Activated naive CD4-positive, alpha-beta T cell treated with anti-CD3 and anti-CD28 coated beads for 36 hours (primary cell): ENCODE measurements at regions not wholly inside any gene's neighbourhood (a gene's known extent, or its start where the extent isn't known, plus 50 kb on each side); places are given as distances from the start of the nearest gene placed in this dataset.

Experiments used
- CTCF ChIA-PET: fragments of 350-600 bp; sonication (Branson Sonifier 250); formaldehyde crosslinking; loops from one replicate; lab custom pipeline; 2021; ENCODE audit warnings: antibody characterized with exemption; lab: Charles Lee
- DNase-seq: peaks from one replicate; pipeline ENCODE4 v3.0.0-alpha.2; 2020
- H3K27ac Mint-ChIP-seq: one replicate; pipeline ENCODE4 v1.8.0; 2021; ENCODE audit warnings: mild to moderate bottlenecking, mixed read lengths
- H3K27me3 Mint-ChIP-seq: one replicate; pipeline ENCODE4 v1.8.0; 2021; ENCODE audit warnings: low read depth, mixed read lengths
- H3K36me3 Mint-ChIP-seq: one replicate; pipeline ENCODE4 v1.8.0; 2021; ENCODE audit warnings: low read depth, mixed read lengths
- H3K4me1 Mint-ChIP-seq: one replicate; pipeline ENCODE4 v1.8.0; 2021; ENCODE audit warnings: low read depth, mixed read lengths
- H3K4me3 Mint-ChIP-seq: one replicate; pipeline ENCODE4 v1.8.0; 2021; ENCODE audit warnings: mild to moderate bottlenecking, moderate library complexity, mixed read lengths
- H3K9me3 Mint-ChIP-seq: one replicate; pipeline ENCODE4 v1.8.0; 2021; ENCODE audit warnings: mixed read lengths
- intact Hi-C: fragments of 100-400 bp; cut with micrococcal nuclease; formaldehyde crosslinking; loops from one replicate; pipeline ENCODE4 v1.15.1; 2023

DNA sequence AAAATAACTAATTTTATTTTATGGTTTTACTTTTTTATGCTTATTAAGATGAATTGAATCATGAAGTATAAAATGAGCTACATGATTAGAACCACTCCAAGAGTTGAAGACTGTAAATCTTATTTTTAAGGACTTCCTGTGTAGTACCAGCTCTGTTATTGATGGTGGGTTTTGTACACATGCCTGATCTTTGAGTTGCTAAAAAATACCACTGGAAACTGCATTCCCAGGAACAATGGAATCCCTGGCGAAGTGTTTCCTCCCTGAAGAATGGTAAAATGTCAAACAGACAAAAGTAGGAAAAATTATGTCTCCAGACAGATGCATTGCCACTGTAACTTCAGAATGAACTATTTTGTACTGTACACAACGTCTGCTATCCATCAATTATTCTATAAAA is 935.4 kb upstream of the TENM3 start:
- Mint-ChIP-seq H3K36me3 (no peaks in the 10 kb centered on the region), H3K27ac (no peak overlapping the region), H3K9me3 (peaks cover 2% of the 10 kb centered on the region), H3K27me3 (no peaks in the 10 kb centered on the region), H3K4me1 (no peaks in the 10 kb centered on the region), H3K4me3 (no peak overlapping the region)
- CTCF ChIA-PET, result no interaction called here
- intact Hi-C loops, result loop anchor here (10.0 kb wide), 1 partner anchor 1617 kb away; no protein-coding TSS in a partner anchor
- no peak for DNase-seq

DNA sequence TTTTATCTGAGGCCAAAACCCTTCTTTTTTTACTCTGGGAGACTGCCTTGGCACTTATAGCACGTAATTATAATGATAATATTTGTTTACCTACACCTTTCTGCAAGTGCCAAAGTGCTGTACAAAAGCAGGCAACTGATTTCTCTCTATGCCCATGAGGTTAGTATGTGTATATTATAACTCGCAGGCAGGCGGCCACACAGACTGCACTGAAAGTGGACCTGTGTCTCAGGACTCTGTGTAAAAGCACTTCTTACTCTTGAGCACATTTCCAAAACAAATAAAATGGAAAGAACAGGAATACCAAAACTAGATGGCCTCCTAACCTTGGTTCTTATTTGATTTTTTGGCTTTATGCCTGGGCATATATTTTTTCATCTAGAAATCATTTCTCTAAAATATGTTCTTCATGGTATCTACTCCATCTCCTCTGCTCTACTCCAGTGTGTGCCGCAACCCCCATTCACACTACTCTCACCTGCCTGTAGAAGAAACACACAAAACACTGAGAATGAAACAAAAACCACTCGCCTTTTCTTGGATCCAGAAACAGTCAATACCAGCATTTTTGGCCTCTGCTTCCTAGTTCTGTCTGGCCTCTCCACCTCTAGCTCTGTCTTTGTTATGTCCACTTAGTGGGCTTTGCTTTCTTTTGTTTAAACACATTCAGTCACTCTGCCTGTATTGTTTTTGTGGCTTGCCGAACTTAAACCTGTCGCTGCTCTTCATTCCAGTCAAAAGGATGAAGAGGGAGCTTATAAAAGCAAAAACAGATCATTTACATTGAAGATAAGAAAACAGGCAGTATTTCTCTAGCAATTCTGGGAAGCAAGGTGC is 934.5 kb upstream of the TENM3 start:
- Mint-ChIP-seq H3K9me3 (peaks cover 2% of the 10 kb centered on the region), H3K36me3 (no peaks in the 10 kb centered on the region), H3K4me1 (no peaks in the 10 kb centered on the region), H3K27ac (no peak overlapping the region), H3K4me3 (no peak overlapping the region), H3K27me3 (no peaks in the 10 kb centered on the region)
- intact Hi-C loops, result loop anchor here (10.0 kb wide), 1 partner anchor 1616 kb away; no protein-coding TSS in a partner anchor
- CTCF ChIA-PET, result interaction anchor here (0.6 kb wide), 1 partner anchor 56 kb away, joined by 4 read pairs; no protein-coding TSS in a partner anchor
- no peak for DNase-seq

DNA sequence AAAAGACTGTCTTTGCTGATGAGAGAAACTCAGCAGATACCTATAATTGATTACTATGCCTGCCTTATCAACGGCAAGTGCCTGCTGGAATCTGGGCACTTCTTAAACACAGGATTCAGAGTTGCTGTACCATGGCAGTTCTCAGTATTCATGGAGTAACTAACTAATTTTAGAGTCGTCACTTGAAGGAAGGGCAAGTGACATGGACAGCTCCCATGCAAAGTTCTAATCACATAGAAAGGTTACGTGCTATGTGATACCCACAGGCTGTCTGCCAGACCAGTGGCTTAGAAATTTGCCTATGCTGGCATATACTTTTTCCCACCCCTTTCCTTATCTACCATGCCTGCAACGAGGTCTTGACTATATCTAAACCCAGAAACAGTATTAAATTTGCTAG is 931.1 kb upstream of the TENM3 start:
- CTCF ChIA-PET, result interaction anchor here (0.7 kb wide), 1 partner anchor 1277 kb away, joined by 3 read pairs; no protein-coding TSS in a partner anchor
- Mint-ChIP-seq H3K4me3 (no peak overlapping the region), H3K36me3 (no peaks in the 10 kb centered on the region), H3K9me3 (peaks cover 2% of the 10 kb centered on the region), H3K27me3 (no peaks in the 10 kb centered on the region), H3K27ac (no peak overlapping the region), H3K4me1 (no peaks in the 10 kb centered on the region)
- intact Hi-C loops, result no loop called here
- DNase-seq, result no peak

DNA sequence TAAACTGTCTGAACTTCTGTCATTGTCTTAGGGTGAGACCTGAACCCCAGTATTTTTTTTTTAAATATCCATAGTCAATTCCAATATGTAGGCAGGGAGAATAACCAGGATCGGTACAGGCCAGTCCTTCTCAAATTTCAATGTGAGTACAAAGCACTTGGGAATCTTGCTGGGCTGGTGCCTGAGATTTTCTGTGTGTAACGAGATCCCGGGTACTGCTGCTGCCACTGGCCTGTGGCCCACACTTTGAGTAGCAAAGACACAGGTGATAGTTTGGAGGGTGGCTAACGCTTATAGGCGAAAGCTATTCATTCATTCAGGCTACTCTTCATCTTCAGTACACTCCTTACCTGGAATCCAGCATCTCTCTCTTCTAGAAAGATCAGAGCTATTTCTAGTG is 923.6 kb upstream of the TENM3 start:
- Mint-ChIP-seq H3K27ac (no peak overlapping the region), H3K36me3 (no peaks in the 10 kb centered on the region), H3K9me3 (no peaks in the 10 kb centered on the region), H3K4me1 (no peaks in the 10 kb centered on the region), H3K4me3 (no peak overlapping the region), H3K27me3 (no peaks in the 10 kb centered on the region)
- DNase-seq, result no peak
- CTCF ChIA-PET, result no interaction called here
- intact Hi-C loops, result no loop called here

DNA sequence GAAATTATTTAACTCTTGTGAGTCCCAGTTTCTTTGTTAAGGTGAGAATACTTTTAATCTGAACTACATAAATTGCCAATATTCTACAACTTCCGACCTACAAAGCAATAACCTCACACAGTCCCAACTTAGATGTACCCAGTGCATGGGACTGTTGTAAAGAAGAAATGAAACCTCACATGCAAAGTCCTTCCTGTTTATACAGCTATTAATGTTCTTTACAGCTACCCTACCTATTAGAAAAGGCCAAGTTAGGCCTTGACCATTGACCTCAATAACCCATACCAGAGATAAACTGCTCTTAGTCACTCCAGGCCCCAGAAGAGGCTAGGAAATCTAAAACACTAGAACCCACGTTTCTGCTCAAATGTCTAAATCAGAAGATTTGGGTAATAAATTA is 920.1 kb upstream of the TENM3 start:
- no peak overlapping the region for H3K27ac Mint-ChIP-seq
- CTCF ChIA-PET, result no interaction called here
- H3K4me1 Mint-ChIP-seq, result no peaks in the 10 kb centered on the region
- H3K36me3 Mint-ChIP-seq, result no peaks in the 10 kb centered on the region
- intact Hi-C loops, result no loop called here
- no peak overlapping the region for H3K4me3 Mint-ChIP-seq
- no peak for DNase-seq
- peaks cover 5% of the 10 kb centered on the region for H3K9me3 Mint-ChIP-seq
- H3K27me3 Mint-ChIP-seq, result no peaks in the 10 kb centered on the region

DNA sequence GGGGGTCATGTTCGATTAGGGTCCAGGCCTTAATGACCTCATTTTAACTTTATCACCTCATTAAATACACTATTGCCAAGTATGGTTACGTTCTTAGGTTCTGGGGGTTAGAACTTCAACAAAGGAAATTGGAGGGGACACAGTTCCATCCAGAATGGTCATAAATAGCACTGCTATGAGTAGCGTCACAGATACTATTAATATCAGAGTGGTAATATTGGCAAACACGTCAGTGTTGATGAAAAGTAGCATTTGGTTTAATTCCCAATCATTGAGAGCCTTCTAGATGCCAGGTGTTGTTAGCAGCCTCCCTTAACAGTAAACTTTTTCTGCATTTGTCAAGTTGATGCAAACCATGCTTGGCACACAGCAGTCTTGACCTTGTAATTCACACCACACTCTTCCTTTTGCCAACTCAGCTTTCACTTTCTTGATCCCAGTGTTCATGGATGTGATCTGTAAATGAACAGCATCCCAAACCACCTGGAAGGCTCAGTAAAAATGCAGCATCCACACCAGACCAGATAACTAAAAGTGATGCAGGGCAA is 912.5 kb upstream of the TENM3 start:
- H3K4me3 Mint-ChIP-seq, result no peak overlapping the region
- H3K27ac Mint-ChIP-seq, result no peak overlapping the region
- CTCF ChIA-PET, result no interaction called here
- no peaks in the 10 kb centered on the region for H3K27me3 Mint-ChIP-seq
- H3K36me3 Mint-ChIP-seq, result no peaks in the 10 kb centered on the region
- no peaks in the 10 kb centered on the region for H3K4me1 Mint-ChIP-seq
- H3K9me3 Mint-ChIP-seq, result peaks cover 10% of the 10 kb centered on the region
- intact Hi-C loops, result no loop called here
- DNase-seq, result no peak

DNA sequence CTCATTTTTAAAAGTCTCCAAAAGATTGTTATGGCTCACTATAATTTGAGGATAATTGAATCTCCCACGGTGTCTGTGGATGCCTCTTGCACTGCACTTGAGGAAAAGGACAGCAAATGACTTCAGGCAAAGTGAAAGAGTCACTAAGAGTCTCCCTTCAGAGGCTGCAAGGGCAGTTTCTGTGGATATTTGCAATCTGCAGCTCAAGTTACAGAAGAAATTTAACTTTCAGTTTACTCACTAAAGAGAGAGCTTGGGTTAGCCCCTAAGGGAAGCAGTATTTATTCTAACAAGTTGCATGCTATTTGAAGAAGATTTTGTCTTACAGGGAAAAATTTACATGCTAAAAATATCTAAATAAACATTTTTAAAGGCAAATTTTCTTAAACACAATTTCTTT is 912.0 kb upstream of the TENM3 start:
- Mint-ChIP-seq H3K9me3 (peaks cover 10% of the 10 kb centered on the region), H3K4me1 (no peaks in the 10 kb centered on the region), H3K27me3 (no peaks in the 10 kb centered on the region), H3K27ac (no peak overlapping the region), H3K36me3 (no peaks in the 10 kb centered on the region), H3K4me3 (no peak overlapping the region)
- no peak for DNase-seq
- CTCF ChIA-PET, result no interaction called here
- intact Hi-C loops, result no loop called here

DNA sequence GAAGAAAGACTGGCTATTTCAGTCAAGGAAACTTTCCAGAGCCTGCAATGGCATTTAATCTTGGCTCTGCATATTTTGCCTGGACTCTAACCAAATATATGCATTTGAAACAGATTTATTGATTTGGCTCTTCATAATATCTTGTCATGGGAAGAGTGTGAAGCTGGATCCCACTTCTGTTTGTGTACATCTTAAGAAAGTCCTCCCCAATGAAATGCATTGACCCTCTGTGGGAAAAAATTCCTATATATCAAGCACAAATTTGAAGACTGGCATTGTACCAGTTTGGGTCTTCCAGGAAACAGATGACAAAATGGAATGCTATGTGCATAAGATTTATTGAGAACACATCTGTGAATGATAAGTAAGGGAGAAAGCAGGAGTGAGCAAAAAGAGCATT is 897.3 kb upstream of the TENM3 start:
- H3K36me3 Mint-ChIP-seq, result no peaks in the 10 kb centered on the region
- no peaks in the 10 kb centered on the region for H3K27me3 Mint-ChIP-seq
- H3K27ac Mint-ChIP-seq, result no peak overlapping the region
- no peak for DNase-seq
- H3K4me3 Mint-ChIP-seq, result no peak overlapping the region
- CTCF ChIA-PET, result no interaction called here
- no peaks in the 10 kb centered on the region for H3K9me3 Mint-ChIP-seq
- intact Hi-C loops, result no loop called here
- no peaks in the 10 kb centered on the region for H3K4me1 Mint-ChIP-seq

DNA sequence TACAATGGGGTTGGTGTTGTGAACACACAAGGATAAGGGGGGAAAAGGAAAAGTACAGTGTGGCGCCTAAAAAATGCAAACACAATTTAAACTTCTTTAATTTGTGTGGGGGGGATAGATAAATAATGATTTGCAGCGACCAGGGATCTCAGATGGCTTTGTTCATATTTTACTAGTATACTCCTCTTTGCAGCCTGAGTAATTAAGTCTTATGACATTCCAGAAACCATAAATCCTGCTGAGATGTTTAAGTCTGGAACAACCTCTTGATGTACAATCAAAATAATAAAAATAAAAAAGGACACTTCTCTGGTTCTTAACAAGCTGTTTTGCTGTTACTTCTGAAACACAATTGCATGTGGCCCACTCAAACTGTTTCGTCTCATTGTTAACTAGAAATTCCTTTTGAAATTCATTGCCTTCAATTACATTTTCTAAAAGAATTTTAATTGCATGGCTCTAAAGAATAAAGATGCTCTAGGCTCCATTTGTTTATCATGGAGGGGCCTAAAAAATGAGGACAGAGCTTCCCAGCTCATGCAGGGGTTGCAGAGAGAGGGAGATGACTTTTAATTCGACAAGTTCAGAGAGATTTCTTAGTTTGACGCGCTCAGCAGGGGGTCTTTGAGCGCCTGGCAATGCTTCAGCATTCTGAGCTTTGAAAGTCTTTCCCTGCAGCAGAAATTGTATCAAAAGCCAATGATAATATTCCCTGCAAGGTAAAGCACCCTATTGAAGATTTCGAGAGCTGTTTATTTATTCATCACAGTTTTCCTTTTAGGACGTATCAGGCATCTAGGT is 892.4 kb upstream of the TENM3 start:
- Mint-ChIP-seq H3K9me3 (no peaks in the 10 kb centered on the region), H3K27me3 (peaks cover 2% of the 10 kb centered on the region), H3K4me1 (no peaks in the 10 kb centered on the region), H3K36me3 (no peaks in the 10 kb centered on the region), H3K4me3 (no peak overlapping the region), H3K27ac (no peak overlapping the region)
- CTCF ChIA-PET, result no interaction called here
- intact Hi-C loops, result no loop called here
- no peak for DNase-seq

DNA sequence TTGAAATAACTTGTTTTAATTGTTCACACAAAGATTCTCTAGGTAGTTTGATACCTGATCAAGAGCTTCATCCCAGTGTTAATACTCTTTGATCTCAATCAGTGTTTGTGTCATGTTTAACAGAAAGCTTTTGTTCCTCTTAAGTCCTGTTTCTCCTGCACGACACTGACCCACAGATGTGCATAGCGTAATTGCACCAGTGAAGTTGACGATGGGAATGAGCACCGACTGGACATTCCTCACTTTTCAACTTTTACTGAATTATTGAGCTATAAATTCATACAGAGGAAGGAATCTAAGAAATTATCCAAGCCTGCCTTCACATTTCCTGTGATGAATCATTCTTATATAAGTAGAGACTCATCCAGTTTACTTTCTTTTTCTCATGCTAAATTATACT is 878.7 kb upstream of the TENM3 start:
- H3K27me3 Mint-ChIP-seq, result no peaks in the 10 kb centered on the region

DNA sequence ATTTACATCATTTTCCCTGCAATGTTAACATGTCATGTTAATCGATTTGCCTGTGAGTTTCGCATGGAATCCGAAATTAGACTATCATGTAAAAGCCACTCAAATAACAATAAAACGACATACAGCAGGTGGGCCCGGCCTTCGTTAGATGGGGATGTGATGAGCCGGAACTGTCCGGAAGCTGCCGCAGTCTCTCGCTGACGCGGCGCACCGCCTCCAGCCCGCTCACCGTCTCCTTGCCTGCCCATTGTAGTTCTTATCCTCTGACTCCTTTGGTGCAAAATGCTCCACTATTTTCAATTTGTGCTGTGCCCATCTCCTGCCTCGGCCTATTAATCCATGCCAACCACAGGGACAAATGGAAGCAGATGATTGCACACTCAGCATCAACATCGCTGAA is 877.5 kb upstream of the TENM3 start:
- CTCF ChIA-PET, result interaction anchor here (0.5 kb wide), 1 partner anchor 21 kb away, joined by 4 read pairs; no protein-coding TSS in a partner anchor
- no peak overlapping the region for H3K27ac Mint-ChIP-seq
- H3K36me3 Mint-ChIP-seq, result no peaks in the 10 kb centered on the region
- H3K27me3 Mint-ChIP-seq, result no peaks in the 10 kb centered on the region
- no peak for DNase-seq
- H3K4me3 Mint-ChIP-seq, result no peak overlapping the region
- intact Hi-C loops, result no loop called here
- peaks cover 2% of the 10 kb centered on the region for H3K9me3 Mint-ChIP-seq
- no peaks in the 10 kb centered on the region for H3K4me1 Mint-ChIP-seq

More for the DNA sequence above, 878.7 kb upstream of the TENM3 start:
- no peak overlapping the region for H3K27ac Mint-ChIP-seq
- H3K36me3 Mint-ChIP-seq, result no peaks in the 10 kb centered on the region
- intact Hi-C loops, result no loop called here
- no peaks in the 10 kb centered on the region for H3K9me3 Mint-ChIP-seq
- no peak for DNase-seq
- CTCF ChIA-PET, result interaction anchor here (0.5 kb wide), 1 partner anchor 55 kb away, joined by 4 read pairs; no protein-coding TSS in a partner anchor
- no peaks in the 10 kb centered on the region for H3K4me1 Mint-ChIP-seq
- no peak overlapping the region for H3K4me3 Mint-ChIP-seq

DNA sequence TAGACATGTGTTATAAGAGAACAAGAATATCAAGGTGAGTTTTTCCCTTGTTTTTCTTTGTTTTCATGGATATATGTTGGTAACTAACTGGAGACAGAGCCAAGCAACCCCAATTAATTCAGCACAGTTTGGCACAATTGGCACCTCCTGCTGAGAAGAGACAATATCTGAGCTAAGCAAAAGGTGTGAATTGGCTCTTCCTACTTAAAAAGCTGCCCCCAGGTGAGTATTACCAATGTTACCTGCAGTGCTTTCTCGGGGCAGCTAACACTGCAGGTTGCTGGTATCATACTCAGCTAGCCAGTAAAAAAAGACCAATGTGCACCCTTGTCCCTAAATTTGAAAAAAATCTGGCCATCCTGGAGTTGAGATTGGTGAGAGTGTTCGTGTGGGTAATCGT is 871.2 kb upstream of the TENM3 start:
- Mint-ChIP-seq H3K27me3 (no peaks in the 10 kb centered on the region), H3K9me3 (peaks cover 2% of the 10 kb centered on the region), H3K27ac (no peak overlapping the region), H3K36me3 (no peaks in the 10 kb centered on the region), H3K4me3 (no peak overlapping the region), H3K4me1 (no peaks in the 10 kb centered on the region)
- intact Hi-C loops, result no loop called here
- CTCF ChIA-PET, result interaction anchor here (0.5 kb wide), 1 partner anchor 31 kb away, joined by 3 read pairs; no protein-coding TSS in a partner anchor
- DNase-seq, result no peak
